Left kidney (tissue), 1 donor: ENCODE measurements at regions not wholly inside any gene's neighbourhood (a gene's known extent, or its start where the extent isn't known, plus 50 kb on each side); places are given as distances from the start of the nearest gene placed in this dataset.

Source experiments
- DNase-seq: peaks from one replicate; pipeline ENCODE4 v3.0.0-alpha.2; 2013

DNA sequence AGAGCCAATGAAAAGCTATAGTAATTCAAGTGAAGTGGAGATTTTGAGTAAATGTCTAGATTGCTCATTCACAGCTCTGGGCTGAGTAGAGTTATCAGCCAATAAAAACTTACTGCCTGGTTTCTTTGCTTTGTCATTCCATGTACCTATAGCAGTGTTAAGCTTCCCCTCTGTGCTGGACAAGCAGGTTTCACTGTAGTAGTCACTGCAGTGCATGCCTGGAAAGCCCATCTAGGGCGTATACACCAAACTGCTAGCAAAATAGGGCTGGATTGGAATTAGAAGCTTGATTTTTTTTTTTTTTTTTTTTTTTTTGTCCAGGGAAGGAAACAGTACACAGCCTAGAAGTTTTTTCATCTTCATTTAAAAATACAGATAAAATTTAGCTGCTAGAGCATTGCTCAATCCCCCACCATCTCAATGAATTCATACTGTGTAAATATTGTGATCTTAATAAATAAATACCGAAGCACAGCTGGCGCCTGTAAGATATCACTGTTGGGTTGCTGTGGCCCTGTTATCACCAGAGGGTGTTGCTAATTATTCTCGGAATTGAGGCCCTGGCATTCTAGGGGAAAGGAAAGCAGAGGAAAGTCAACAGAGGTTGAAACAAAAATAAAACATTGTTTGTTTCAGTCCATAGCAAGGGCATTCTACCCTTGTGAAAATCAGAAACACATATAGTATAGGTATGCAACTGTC, 968.5 kb upstream of the GJE1 start:
- no peak for DNase-seq

DNA sequence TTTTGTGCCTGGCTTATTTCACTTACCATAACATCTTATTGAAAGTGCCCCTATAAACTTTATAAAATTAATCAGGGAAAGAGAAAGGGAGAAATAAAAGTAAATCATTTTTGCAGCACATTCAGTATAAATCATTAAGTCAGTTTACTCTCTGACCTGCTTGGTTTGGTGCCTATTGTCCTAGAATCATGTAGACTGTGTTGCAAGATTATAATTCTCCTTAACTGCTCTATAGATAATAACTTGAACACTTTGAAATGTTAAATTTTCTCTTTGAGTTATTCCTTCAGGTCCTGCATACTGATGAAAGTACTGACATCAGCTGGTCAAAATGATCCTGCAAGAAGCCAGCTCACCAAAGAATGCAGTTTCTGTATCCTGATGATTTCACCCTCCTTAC, 969.6 kb upstream of the GJE1 start:
- DNase-seq: no peak

DNA sequence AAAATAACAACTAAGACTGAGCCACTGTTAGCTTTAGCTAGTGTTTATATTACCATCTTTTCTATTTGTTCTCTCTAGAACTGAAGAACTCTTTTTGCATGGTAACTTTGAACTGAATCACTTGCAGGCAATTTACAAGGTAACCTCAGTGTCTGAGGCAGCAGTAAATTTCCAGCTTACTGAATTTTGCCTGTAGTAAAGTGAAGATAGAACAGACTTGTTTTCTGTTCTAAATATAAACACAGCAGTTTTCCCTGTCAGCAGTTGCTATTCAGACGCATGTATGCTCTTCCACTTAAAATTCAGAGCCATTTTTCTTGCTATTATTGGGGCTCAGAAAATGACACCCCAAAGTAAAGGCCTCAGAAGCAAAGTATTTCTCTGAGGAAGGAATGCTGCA, 974.0 kb upstream of the GJE1 start:
- DNase-seq: no peak

DNA sequence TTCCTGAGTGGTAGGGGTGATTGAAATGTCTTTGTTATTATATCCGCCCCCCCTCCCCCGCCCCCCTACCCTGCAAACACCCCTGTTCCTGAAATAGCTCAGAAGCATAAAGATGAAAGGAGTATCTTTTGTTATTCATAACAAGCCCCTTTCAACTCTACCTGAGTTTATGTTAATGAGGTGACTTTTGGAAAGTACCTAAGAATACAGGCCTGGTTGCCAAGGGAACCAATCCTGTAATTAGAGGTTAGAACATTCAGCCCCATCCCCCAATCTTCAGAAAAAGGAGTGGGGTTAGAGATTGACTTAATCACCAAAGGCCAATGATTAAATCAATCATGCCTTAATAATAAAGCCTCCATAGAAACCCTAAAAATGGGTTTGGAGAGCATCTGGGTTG, 979.2 kb upstream of the GJE1 start:
- DNase-seq: no peak

DNA sequence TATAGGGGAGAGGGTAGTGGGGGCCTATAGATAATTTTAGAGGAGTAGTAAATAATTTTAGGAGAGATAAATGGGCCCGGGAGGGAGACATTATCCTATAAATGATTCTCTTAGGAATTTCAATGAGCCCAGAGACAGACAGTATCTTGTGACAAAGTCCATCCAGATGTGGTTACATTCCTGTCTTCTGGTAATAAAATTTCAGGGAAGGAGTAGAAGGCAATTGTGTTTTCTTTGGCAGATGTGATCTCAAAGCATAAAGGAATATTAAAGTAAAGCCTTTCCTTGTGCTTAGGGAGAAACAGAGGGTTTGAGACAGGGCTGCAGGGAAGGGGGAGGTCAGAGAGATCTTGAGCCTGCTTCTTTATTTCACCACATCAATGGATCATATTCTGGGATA, 979.8 kb upstream of the GJE1 start:
- no peak for DNase-seq

DNA sequence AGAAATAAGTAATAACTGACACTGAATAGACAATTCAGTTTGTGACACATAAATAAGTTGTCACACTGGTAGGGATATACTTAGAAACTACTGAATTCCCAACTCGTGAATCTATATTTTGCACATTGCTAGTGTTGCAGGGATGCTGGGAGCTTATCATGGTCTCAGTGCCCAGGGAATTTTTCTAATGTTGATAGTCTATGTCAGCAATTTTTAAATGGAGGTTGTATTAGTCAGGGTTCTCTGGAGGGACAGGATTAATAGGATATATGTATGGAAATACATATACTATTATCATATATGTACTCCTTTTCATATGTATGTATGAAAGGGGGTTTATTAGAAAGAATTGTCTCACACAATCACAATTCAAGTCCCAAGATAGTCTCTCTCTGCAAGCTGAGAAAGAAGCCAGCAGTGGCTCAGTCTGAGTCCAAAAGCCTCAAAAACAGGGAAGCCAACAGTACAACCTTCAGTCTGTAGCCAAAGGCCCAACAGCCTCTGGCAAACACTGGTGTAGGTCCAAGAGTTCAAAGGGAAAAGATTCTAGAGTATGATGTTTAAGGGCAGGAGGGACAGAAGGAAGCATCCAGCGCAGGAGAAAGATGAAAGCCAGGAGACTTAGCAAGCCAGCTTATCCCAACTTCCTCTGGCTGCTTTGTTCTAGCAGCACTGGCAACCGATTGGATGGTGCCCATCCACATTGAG, 980.9 kb upstream of the GJE1 start:
- no peak for DNase-seq

DNA sequence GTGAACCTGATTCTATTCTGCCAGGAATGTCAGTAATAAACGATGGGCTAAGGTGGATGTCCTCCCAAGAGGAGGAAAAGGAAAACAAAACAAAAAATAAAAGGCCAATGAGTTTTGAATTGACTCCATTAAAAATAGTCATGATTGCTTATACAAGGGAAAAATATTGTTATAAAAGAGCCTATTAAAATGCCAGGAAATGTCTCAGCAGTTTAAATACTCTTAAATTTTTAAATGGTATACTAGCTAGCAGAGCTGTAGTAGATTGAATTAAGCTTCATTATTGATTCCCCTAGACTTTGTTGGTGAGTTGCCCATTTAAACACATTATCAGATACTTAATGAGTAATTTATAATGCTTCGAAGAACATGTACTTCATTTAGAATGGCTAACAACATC, 990.9 kb upstream of the GJE1 start:
- no peak for DNase-seq

DNA sequence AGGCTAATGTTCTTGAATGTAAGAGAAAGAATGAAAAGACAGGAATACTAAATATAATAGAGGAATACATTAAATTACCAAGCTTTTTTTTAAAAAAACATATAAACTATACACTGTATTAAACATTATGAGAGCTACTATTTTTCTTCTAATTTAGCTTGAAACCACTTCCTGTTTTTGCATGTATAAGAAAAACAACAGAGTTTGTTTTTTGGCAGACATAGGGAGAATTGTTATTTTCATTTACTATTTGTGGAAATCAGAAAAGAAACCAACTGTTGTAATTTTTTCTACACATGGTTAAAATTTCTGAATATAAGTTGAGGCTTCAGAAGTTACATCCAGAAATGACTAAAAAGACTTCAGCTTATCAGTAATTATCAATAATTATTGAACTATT, 991.8 kb upstream of the GJE1 start:
- no peak for DNase-seq

DNA sequence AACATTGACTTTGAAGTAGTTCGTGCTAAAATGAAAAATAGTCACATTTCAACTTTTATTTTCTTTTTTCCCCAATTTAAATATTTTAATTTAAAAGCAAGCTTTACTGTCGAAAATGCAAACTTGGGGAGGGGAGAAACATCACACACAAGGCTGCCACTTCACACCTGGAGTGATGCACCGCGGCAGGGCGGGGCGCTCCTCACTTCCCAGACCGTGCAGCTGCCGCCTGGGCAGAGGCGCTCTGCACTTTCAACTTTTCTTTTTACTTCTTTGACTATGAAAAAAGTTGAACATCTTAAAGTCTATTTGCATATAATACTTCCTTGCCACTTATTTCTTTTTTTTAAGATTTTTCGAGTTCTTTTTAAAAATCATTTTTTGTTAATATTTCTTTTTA, 993.3 kb upstream of the GJE1 start:
- no peak for DNase-seq

DNA sequence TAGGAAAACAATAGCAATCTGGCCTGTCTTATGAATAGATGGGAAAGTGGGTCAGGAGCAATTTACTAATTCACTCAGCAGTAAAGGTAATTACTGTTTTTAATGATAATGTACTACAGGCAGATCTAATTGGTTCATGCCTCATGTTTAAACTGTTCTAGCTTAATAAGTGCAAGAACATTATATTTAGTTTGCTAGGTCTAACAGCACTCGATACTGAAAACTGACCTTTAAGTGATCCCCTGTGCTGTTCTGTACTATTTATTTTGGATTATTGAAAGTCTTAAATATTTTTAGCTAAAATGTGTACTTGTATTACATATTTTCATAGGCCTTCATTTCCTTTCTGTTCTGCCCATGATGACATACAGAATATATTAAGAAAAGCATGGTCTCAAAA, 998.0 kb upstream of the GJE1 start:
- no peak for DNase-seq

DNA sequence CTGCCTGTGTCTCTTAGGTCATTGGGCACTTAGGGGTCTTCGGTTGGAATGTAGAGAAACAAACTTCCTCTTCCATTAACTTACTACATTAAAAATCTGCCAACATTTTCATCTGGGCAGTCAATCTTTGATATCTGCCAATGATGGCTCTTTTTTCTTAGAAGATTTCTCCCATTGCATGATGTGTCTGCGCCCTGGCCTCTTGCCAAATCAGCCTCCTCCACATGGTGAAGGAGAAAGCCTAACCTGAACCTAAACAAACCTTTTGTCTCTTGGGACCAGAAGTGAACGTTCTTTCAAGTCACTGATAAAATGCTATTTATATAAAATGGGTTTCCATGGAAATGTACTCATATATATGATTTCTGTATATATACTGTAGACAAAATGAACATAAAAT, 998.9 kb upstream of the GJE1 start:
- DNase-seq: no peak

DNA sequence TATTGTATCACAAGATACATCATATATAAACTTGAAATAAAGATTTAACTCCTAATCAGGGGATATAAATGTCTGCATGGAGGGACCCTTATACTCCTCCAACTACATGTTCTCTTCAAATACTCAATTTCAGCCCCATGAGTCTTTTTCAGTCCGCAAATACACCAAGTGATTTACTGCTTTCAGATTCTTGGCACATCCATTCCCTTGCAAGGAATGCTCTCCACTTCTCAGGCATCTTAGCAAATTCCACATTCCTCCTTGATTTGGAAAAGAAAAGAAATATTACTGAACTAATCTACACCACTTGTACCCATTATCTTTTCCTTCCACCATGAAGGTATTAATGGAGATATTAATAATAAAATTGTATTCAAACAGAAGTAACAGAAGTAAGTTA, 999.4 kb upstream of the GJE1 start:
- DNase-seq: no peak

DNA sequence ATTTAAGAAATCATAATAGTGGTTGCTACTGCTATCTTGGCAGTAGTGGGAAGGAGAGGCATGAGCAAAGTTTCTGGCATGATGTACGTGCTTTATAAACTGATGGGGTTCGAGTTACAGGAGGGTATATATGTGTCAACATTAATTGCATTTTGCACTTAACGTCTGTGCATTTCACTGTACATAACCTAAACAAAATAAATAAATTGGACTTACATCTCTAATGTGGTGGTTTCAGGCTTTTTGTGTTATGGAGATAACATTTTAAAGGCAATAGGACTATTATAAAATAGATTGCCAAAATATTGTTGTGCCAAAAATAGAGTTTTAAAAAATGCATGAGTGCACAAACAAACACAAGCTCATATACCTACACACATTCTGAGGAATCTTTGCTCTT, 1001.1 kb upstream of the GJE1 start:
- no peak for DNase-seq

DNA sequence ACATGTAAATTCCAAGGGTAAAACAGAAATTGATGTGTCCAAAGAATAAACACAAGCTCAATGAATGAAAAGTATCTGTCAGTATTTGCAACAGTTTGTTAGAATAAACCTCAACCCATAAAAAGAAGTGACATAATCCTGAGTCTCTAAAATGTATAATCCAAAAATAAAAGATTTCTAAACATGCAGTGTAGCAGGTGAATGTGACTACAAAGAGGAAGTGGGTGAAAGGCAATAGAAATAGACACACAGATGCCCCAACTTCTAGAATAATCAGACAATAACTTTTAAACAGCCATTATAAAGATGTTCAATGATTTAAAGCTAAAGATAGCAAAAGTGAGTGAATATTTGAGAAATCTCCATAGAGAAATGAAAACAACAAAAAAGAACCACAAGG, 1009.2 kb upstream of the GJE1 start:
- no peak for DNase-seq

DNA sequence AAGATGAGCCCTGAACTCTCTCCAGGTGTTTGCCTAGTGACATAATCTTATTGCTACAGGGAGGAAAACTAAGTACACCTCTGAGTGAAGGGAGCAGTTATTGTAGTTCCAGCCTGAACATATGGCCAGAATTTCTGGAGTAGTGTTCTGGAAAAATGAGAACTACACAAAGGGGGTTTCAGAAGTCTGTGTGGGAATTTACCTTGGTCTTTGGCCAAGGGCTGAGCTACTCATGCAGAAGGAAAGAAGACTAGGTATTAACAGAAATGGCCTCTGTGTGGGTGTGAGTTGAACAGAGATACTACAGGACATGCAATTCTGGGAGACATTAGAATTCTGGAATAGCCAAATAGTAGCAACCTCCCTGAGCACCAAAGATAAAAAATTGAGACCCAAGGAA, 1009.7 kb upstream of the GJE1 start:
- no peak for DNase-seq

DNA sequence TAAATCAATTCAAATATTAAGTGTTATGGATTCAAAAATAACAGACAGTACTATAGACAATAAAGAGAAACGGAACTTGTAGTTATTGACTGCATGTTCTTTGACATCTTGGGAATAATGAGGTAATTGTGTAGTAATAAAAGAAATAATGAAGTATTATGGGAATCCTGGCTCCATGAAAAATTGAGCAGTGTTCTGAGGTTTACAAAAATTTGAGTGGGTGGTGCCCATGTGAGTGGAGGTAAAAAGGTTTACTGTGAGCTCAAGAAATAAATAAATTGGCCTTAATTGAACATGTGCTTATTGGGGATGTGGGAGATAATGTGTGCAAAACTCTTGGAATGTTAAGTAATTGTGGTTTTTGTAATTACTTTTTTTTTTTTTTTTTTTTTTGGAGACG, 1013.7 kb upstream of the GJE1 start:
- DNase-seq: no peak

DNA sequence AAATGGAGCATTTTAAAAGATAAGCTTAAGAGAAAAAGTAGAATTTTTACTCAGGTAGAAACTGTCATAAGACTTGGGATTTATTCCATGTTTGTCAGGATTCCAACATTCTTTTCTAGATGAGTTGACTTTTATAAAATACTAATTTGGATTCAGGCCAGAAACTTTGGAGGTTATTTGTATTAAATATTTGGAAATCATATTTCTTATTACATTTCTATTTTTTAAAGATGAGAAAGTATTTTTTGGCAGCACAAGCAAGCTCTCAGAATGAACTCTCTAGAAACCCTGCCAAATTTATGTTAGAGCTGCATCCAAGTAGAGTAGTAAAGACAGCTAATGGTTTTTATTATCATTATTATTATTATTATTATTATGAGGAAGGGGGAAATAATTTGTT, 1014.9 kb upstream of the GJE1 start:
- no peak for DNase-seq

DNA sequence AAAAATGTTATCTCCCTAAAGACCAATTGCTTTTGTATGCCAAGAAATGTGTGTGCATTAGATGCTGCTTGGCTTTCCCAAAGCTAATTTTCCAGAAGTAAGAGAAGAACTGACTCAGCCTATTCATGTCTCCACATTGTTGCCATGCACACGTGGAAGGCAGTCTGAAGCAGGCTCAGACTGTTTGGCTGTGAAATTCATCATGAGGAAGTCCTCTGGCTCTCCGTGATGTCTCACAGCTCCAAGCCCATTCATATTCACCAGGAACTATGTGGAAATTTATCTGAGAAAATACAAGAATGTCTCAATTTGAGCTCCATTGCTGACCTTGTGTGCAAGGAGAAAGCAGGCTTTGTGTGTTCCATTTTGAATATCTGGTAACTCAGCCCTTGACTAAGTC, 1022.2 kb upstream of the GJE1 start:
- DNase-seq: no peak

DNA sequence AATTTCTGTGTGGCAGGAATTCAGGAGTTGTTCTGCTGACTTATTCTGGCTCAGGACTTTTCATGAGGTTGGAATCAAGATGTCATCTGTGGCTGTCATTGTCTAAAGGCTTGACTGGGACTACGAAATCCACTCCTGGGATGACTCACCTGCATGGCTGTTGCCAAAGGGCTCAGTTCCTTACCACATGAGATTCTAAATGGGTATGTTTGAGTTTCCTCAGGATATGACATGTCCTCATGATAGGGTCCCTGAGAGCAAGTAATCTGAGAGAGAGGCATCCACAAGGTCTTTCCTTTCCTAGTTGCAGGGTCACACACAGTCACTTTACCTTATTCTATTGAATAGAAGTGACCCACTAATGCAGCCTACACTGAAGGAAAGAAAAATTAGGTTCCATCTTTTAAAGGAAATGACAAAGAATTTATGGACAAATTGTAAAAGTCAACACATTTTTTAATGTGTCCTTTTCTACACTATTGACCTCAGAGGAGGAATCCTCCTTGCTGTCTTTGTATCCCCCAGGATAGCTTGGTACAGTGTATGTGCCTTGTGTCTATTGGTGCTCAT, 1025.0 kb upstream of the GJE1 start:
- DNase-seq: no peak

DNA sequence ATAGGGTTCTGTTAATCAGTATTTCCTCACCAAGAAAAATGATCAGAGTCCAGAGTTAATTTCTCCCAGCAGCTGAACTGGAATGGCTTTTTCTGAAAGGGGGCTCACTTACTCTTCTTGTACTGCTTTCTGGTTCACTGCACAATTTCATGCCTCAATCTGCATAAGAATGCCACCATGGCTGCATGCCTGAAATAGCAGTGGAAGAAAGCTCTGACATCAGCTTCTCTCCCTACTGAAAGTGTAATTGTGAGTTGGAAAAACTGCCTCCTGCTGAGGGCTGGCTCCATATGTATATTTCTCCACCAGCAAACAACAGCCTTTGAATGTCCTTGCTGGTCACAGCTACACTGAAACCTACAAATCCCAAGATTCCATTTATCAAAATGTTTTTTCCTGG, 1027.2 kb upstream of the GJE1 start:
- peak; percentile 20 for DNase-seq

DNA sequence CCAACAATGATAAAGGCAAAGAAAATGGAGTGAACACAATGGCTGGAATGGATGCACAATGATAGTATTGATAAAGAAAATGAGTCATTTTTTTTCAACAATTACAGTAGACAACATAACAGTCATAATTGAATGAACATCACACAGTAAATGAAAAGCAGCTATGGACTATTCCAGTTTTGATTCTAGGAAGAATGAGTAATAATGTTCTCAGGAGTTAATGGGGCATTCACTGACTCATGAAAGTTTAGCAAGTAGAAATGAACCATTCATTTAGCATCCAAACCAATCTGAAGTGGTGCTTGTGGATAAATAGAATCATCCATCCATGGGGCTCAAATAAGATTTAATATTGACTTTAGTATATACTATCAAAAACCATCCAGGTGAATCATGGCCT, 1029.5 kb upstream of the GJE1 start:
- DNase-seq: no peak

DNA sequence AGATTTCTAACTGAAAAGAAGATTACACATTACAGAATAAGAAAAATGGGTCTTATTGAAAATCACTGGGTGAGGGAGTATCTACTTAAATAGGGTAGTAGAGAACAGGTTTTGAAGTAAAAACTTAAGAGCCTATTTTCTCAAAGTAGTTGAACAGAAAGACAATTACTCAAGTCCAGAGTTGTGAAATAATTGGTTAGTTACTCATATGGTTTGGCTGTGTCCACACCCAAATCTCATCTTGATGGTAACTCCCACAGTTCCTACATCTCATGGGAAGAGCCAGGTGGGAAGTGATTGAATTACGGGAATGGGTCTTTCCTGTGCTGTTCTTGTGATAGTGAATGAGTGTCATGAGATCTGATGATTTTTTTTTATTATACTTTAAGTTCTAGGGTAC, 1035.3 kb upstream of the GJE1 start:
- DNase-seq: no peak

DNA sequence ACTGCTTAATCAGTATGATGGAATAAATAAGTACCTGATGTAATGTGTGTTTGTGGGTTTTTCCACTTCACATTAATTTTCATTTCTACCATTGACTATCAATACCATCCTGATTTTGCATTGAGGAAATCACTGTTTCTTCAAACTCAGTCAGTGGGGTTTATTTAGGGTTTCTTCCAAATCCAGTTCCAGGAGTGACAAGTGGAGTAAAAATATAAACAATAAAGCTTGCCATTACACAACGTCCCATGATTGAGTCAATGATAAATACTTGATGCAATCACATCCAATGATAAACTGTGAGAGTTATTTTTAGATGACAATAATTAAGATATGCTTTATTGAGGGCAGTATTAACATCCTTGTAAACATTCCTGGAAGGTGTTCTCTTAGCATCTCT, 1037.4 kb upstream of the GJE1 start:
- no peak for DNase-seq

DNA sequence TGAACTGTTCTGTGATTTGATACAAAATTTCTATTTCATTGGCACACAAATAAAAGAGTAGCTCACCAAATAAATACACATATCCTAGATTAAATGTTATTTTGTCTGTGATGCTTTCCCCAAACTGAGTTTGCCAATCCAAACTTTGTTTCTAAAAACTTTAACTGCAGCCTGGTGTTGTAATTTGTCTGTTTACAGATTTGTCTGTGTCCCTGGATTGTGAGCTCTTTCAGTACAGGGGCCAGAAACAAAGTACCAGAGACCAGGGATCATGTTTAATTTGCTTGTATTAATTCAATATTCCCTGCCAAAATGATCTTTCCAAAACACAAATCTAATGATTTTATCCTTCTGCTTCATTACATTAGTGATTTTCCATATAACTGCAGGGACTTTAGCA, 1044.6 kb upstream of the GJE1 start:
- no peak for DNase-seq
